ENCODE measurements at regions not wholly inside any gene's neighbourhood (a gene's known extent, or its start where the extent isn't known, plus 50 kb on each side); places are given as distances from the start of the nearest gene placed in this dataset.

GRCh38 chr4:60522265-60522664 is 677.9 kb upstream of the ADGRL3 start:
- no TSS peak for BruUV-seq (replicated peaks)
- TF ChIP-seq GATAD2A (CRISPR knock-in tag; IDR thresholded peaks at IDR 0.05) (no peak), ZNF484 (CRISPR knock-in tag; IDR thresholded peaks at IDR 0.05; ENCODE audit: borderline replicate concordance, low read depth) (no peak), TEAD3 (CRISPR knock-in tag; optimal IDR thresholded peaks at IDR 0.05; ENCODE audit: borderline replicate concordance) (no peak), ZNF510 (CRISPR knock-in tag; IDR thresholded peaks at IDR 0.05; ENCODE audit: low read depth) (no peak), CENPBD1 (CRISPR knock-in tag; IDR thresholded peaks at IDR 0.05; ENCODE audit: borderline replicate concordance, low read depth) (no peak), PREB (CRISPR knock-in tag; IDR thresholded peaks at IDR 0.05) (no peak), BORCS8-MEF2B (CRISPR knock-in tag; IDR thresholded peaks at IDR 0.05) (no peak), ZMYM4 (CRISPR knock-in tag; IDR thresholded peaks at IDR 0.05) (no peak), MXD3 (CRISPR knock-in tag; IDR thresholded peaks at IDR 0.05) (no peak), CREB1 (IDR thresholded peaks at IDR 0.05) (no peak), CREB1 (CRISPR knock-in tag; IDR thresholded peaks at IDR 0.05) (no peak), RORA (CRISPR knock-in tag; IDR thresholded peaks at IDR 0.05) (no peak), SP1 (IDR thresholded peaks at IDR 0.05) (no peak), SP1 (CRISPR knock-in tag; IDR thresholded peaks at IDR 0.05) (no peak), NFKB2 (CRISPR knock-in tag; IDR thresholded peaks at IDR 0.05; ENCODE audit: borderline replicate concordance) (no peak), U2AF2 (IDR thresholded peaks at IDR 0.05; ENCODE audit: low read depth, low read length) (no peak), ONECUT2 (CRISPR knock-in tag; IDR thresholded peaks at IDR 0.05) (no peak), ZBTB21 (CRISPR knock-in tag; IDR thresholded peaks at IDR 0.05) (no peak), HDAC2 (CRISPR knock-in tag; IDR thresholded peaks at IDR 0.05) (no peak), ZNF441 (CRISPR knock-in tag; IDR thresholded peaks at IDR 0.05; ENCODE audit: borderline replicate concordance) (no peak), ETV5 (CRISPR knock-in tag; IDR thresholded peaks at IDR 0.05; ENCODE audit: borderline replicate concordance) (no peak), RXRA (CRISPR knock-in tag; IDR thresholded peaks at IDR 0.05) (no peak)
- Histone ChIP-seq H3K27me3 (ENCODE audit: control insufficient read depth in 1 of 2, insufficient read depth in 2 of 2, low read length in 2 of 2) (no peaks in the 10 kb centered on the region), H3K36me3 (replicated peaks in 1 of 2; ENCODE audit: control insufficient read depth in 1 of 2, insufficient read depth in 2 of 2, low read length in 2 of 2) (no peaks in the 10 kb centered on the region), H3K79me2 (ENCODE audit: insufficient read depth, low read length) (no peaks in the 10 kb centered on the region), H3K27ac (ENCODE audit: extremely low read length, insufficient read depth, low read length) (no peak overlapping the region), H3K9me3 (ENCODE audit: low read length) (no peaks in the 10 kb centered on the region), H3K4me3 (replicated peaks in 1 of 3; ENCODE audit: insufficient read depth in 1 of 3, low read depth in 2 of 3, low read length in 3 of 3) (no peak overlapping the region), H3K4me1 (ENCODE audit: insufficient read depth, low read length) (no peaks in the 10 kb centered on the region), H4K20me1 (ENCODE audit: insufficient read depth, low read length) (no peaks in the 10 kb centered on the region), H3K9ac (ENCODE audit: insufficient read depth, low read depth, low read length) (no peak overlapping the region), H3K4me2 (ENCODE audit: low read depth, low read length) (no peak overlapping the region), H2AFZ (ENCODE audit: low read length) (no peak overlapping the region)
- WGBS (ENCODE audit: low lambda C conversion rate), result 27% methylated on average over 3 of the region's 3 CpGs
- no peak for FAIRE-seq
- intact Hi-C loops (cut with micrococcal nuclease; ENCODE audit: unreplicated experiment) (no loop called here), in situ Hi-C loops (cut with HindIII; ENCODE audit: extremely low pct_ligation_motif_present, low pct_unique_long_range_greater_than_20kb) (no loop called here)
- no peak for DNase-seq (ENCODE audit: low spot score)
- ATAC-seq, result no peak
- CTCF ChIA-PET (ENCODE audit: low intra/inter-chr PET ratio, low total read pairs), result no interaction called here
- POLR2A ChIA-PET, result no interaction called here
